ENCODE measurements at regions not wholly inside any gene's neighbourhood (a gene's known extent, or its start where the extent isn't known, plus 50 kb on each side); places are given as distances from the start of the nearest gene placed in this dataset.

DNA sequence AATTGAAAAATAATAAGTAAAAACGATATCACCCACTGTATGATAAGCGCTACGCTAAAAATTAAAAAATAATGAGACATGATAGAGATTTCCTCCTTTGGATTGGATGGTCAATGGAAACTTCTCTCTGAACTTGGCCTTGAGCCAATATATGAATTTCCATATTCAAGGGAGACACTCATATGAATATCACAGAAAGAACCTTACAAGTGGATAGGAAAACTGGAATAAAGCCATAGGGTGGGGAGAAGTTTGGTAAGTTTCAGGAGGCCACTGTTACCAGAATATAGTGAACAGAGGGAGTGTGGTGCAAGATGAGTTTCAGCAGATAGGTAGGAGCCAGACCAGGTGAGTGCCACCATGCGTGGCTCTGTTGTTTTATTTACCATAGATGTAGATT is 147.2 kb downstream of the SEM1 start:
- ChIA-PET SMC1A (ENCODE audit: uncharacterized antibody, unreplicated experiment) (no interaction called here), POLR2A (no interaction called here), CTCF (no interaction called here), RAD21 (ENCODE audit: unreplicated experiment) (no interaction called here)
- BruUV-seq (replicated peaks) = no TSS peak
- FAIRE-seq (no peak), ATAC-seq (no peak), DNase-seq (ENCODE audit: low read depth, low spot score) (no peak)
- Histone ChIP-seq H3K4me3 (no peak overlapping the region), H3K27me3 (replicated peaks in 1 of 2; ENCODE audit: control insufficient read depth in 2 of 2, insufficient read depth in 2 of 2, low read length in 1 of 2) (no peaks in the 10 kb centered on the region), H3K9me3 (replicated peaks; ENCODE audit: control insufficient read depth, insufficient read depth, low read length) (no peaks in the 10 kb centered on the region), H3K79me2 (ENCODE audit: control insufficient read depth, insufficient read depth, low read length) (no peaks in the 10 kb centered on the region), H3K4me1 (ENCODE audit: control insufficient read depth, insufficient read depth, low read length) (no peaks in the 10 kb centered on the region), H2AFZ (ENCODE audit: control insufficient read depth, low read depth, low read length) (no peak overlapping the region), H3K4me2 (ENCODE audit: control insufficient read depth, insufficient read depth) (no peak overlapping the region), H3K36me3 (ENCODE audit: control insufficient read depth in 2 of 2, insufficient read depth in 2 of 2, low read length in 1 of 2) (no peaks in the 10 kb centered on the region), H4K20me1 (ENCODE audit: control insufficient read depth, insufficient read depth) (no peaks in the 10 kb centered on the region), H3K27ac (ENCODE audit: control insufficient read depth, insufficient read depth) (no peak overlapping the region), H3K9ac (ENCODE audit: control insufficient read depth, insufficient read depth, low read length) (no peak overlapping the region)
- in situ Hi-C loops (cut with MboI) (no loop called here), intact Hi-C loops (cut with micrococcal nuclease; ENCODE audit: unreplicated experiment) (no loop called here)
- 29% methylated on average over 4 of the region's 4 CpGs for WGBS (ENCODE audit: insufficient coverage, insufficient replicate concordance, low lambda C conversion rate, missing lambda C conversion rate)
- no peak for TF ChIP-seq ZNF24 (IDR thresholded peaks at IDR 0.05)
- TF ChIP-seq NRF1 (conservative IDR thresholded peaks at IDR 0.05; ENCODE audit: low read depth, low read length) = no peak
- no peak for TF ChIP-seq BHLHE40 (IDR thresholded peaks at IDR 0.05; ENCODE audit: borderline replicate concordance in 1 of 2, low read depth in 2 of 2, low read length in 1 of 2)
- TF ChIP-seq SMARCA5 (IDR thresholded peaks at IDR 0.05) = no peak
- no peak for TF ChIP-seq CBX3 (IDR thresholded peaks at IDR 0.05; ENCODE audit: borderline replicate concordance, low read depth)
- no peak for TF ChIP-seq NR2C2 (IDR thresholded peaks at IDR 0.05; ENCODE audit: borderline replicate concordance, control insufficient read depth, insufficient read length, low read depth)
- TF ChIP-seq IKZF2 (IDR thresholded peaks at IDR 0.05) = no peak
- TF ChIP-seq KDM1A (IDR thresholded peaks at IDR 0.05; ENCODE audit: borderline replicate concordance) = no peak

DNA sequence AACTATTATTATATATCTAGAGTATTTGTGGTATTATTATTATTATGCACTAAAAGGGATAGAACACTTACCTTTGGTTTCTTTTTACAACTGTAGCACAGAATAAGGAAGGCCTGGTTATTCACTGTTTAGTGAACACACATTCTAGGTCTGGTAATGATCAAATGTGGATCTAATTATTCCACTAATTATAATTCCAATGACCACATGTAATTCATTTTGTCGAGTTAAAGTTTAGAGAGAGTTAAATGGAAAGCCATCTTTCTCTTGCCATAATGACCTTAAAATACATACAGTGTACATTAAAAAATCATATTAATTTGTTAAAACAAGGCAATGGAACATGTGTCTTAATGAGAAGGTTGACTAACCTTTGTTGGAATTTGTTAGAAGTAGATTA is 147.8 kb downstream of the SEM1 start:
- no peak overlapping the region for H3K4me2 ChIP-seq (ENCODE audit: control insufficient read depth, insufficient read depth)
- RAD21 ChIA-PET (ENCODE audit: unreplicated experiment) = no interaction called here
- no peaks in the 10 kb centered on the region for H3K9me3 ChIP-seq (replicated peaks; ENCODE audit: control insufficient read depth, insufficient read depth, low read length)
- DNase-seq (ENCODE audit: low read depth, low spot score) = no peak
- H4K20me1 ChIP-seq (ENCODE audit: control insufficient read depth, insufficient read depth) = no peaks in the 10 kb centered on the region
- in situ Hi-C loops (cut with MboI) (no loop called here), intact Hi-C loops (cut with micrococcal nuclease; ENCODE audit: unreplicated experiment) (no loop called here)
- WGBS (ENCODE audit: insufficient coverage, insufficient replicate concordance, low lambda C conversion rate, missing lambda C conversion rate) = 0% methylated on average over 1 of the region's 1 CpG
- no peak overlapping the region for H3K27ac ChIP-seq (ENCODE audit: control insufficient read depth, insufficient read depth)
- H2AFZ ChIP-seq (ENCODE audit: control insufficient read depth, low read depth, low read length) = no peak overlapping the region
- FAIRE-seq = no peak
- POLR2A ChIA-PET = no interaction called here
- no peaks in the 10 kb centered on the region for H3K4me1 ChIP-seq (ENCODE audit: control insufficient read depth, insufficient read depth, low read length)
- ATAC-seq = no peak
- H3K9ac ChIP-seq (ENCODE audit: control insufficient read depth, insufficient read depth, low read length) = no peak overlapping the region
- H3K4me3 ChIP-seq = no peak overlapping the region
- CTCF ChIA-PET = no interaction called here
- H3K36me3 ChIP-seq (ENCODE audit: control insufficient read depth in 2 of 2, insufficient read depth in 2 of 2, low read length in 1 of 2) = no peaks in the 10 kb centered on the region
- SMC1A ChIA-PET (ENCODE audit: uncharacterized antibody, unreplicated experiment) = no interaction called here
- no TSS peak for BruUV-seq (replicated peaks)
- H3K79me2 ChIP-seq (ENCODE audit: control insufficient read depth, insufficient read depth, low read length) = no peaks in the 10 kb centered on the region
- H3K27me3 ChIP-seq (replicated peaks in 1 of 2; ENCODE audit: control insufficient read depth in 2 of 2, insufficient read depth in 2 of 2, low read length in 1 of 2) = no peaks in the 10 kb centered on the region
- TF ChIP-seq NR2F1 (conservative IDR thresholded peaks at IDR 0.05) = no peak
- TF ChIP-seq, protein P1, sequence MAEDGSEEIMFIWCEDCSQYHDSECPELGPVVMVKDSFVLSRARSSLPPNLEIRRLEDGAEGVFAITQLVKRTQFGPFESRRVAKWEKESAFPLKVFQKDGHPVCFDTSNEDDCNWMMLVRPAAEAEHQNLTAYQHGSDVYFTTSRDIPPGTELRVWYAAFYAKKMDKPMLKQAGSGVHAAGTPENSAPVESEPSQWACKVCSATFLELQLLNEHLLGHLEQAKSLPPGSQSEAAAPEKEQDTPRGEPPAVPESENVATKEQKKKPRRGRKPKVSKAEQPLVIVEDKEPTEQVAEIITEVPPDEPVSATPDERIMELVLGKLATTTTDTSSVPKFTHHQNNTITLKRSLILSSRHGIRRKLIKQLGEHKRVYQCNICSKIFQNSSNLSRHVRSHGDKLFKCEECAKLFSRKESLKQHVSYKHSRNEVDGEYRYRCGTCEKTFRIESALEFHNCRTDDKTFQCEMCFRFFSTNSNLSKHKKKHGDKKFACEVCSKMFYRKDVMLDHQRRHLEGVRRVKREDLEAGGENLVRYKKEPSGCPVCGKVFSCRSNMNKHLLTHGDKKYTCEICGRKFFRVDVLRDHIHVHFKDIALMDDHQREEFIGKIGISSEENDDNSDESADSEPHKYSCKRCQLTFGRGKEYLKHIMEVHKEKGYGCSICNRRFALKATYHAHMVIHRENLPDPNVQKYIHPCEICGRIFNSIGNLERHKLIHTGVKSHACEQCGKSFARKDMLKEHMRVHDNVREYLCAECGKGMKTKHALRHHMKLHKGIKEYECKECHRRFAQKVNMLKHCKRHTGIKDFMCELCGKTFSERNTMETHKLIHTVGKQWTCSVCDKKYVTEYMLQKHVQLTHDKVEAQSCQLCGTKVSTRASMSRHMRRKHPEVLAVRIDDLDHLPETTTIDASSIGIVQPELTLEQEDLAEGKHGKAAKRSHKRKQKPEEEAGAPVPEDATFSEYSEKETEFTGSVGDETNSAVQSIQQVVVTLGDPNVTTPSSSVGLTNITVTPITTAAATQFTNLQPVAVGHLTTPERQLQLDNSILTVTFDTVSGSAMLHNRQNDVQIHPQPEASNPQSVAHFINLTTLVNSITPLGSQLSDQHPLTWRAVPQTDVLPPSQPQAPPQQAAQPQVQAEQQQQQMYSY (CRISPR knock-in tag; IDR thresholded peaks at IDR 0.05) = no peak
- TF ChIP-seq ESRRA (IDR thresholded peaks at IDR 0.05; ENCODE audit: low read length) = no peak
- no peak for TF ChIP-seq EED (IDR thresholded peaks at IDR 0.05; ENCODE audit: low read depth)
- TF ChIP-seq MXI1 (IDR thresholded peaks at IDR 0.05; ENCODE audit: low read depth, low read length) = no peak
- TF ChIP-seq, protein P2, sequence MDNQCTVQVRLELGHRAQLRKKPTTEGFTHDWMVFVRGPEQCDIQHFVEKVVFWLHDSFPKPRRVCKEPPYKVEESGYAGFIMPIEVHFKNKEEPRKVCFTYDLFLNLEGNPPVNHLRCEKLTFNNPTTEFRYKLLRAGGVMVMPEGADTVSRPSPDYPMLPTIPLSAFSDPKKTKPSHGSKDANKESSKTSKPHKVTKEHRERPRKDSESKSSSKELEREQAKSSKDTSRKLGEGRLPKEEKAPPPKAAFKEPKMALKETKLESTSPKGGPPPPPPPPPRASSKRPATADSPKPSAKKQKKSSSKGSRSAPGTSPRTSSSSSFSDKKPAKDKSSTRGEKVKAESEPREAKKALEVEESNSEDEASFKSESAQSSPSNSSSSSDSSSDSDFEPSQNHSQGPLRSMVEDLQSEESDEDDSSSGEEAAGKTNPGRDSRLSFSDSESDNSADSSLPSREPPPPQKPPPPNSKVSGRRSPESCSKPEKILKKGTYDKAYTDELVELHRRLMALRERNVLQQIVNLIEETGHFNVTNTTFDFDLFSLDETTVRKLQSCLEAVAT (IDR thresholded peaks at IDR 0.05) = no peak
- no peak for TF ChIP-seq CHD1 (IDR thresholded peaks at IDR 0.05; ENCODE audit: low read depth, low read length)
- no peak for TF ChIP-seq ZBED1 (IDR thresholded peaks at IDR 0.05; ENCODE audit: borderline replicate concordance)

Data from GM12878 (cell line).